IMR-90 (cell line): ENCODE measurements at regions not wholly inside any gene's neighbourhood (a gene's known extent, or its start where the extent isn't known, plus 50 kb on each side); places are given as distances from the start of the nearest gene placed in this dataset.

Source experiments
- ATAC-seq: fragments of 200-7000 bp; cut with Tn5 transposase; 2 replicates; pipeline ENCODE4 v1.9.1; 2020; ENCODE audit warnings: low read depth, mild to moderate bottlenecking, moderate library complexity
- BruUV-seq: library from RNA; stranded (reverse); fragments of 400-500 nt; replicated peaks from 2 replicates; lab custom pipeline; 2021; lab: Mats Ljungman, UMichigan
- CTCF ChIA-PET: fragments of 300-600 bp; formaldehyde crosslinking; extraction: SDS; loops from one replicate; lab custom pipeline; 2021; ENCODE audit warnings: antibody characterized with exemption; lab: Yijun Ruan, JAX
- POLR2A ChIA-PET: fragments of 300-600 bp; sonication (Branson Sonifier 250); formaldehyde crosslinking; loops from one replicate; lab custom pipeline; 2022; ENCODE audit warnings: antibody characterized with exemption; ENCODE audit not compliant: unreplicated experiment; lab: Charles Lee
- DNase-seq: peaks from one replicate; pipeline ENCODE4 v3.0.0; 2013
- H2AFZ ChIP-seq: replicated peaks from 2 replicates; pipeline ENCODE3; 2013; ENCODE audit warnings: low read length, mild to moderate bottlenecking; ENCODE audit not compliant: poor library complexity
- H2AK5ac ChIP-seq: 2 replicates; pipeline ENCODE4 v1.6.1; 2013; ENCODE audit warnings: low read depth, low read length, inconsistent platforms
- H2AK9ac ChIP-seq: replicated peaks from 2 replicates; pipeline ENCODE3; 2013; ENCODE audit warnings: mild to moderate bottlenecking, low read depth, low read length, moderate library complexity; ENCODE audit not compliant: poor library complexity
- H2BK120ac ChIP-seq: 2 replicates; pipeline ENCODE4 v1.6.1; 2013; ENCODE audit warnings: low read depth, low read length, inconsistent platforms
- H2BK15ac ChIP-seq: 3 replicates; pipeline ENCODE4 v1.6.1; 2013; ENCODE audit warnings: low read depth, low read length, inconsistent platforms
- H2BK20ac ChIP-seq: 2 replicates; pipeline ENCODE4 v1.6.1; 2013; ENCODE audit warnings: low read depth, mild to moderate bottlenecking, inconsistent platforms, low read length, moderate library complexity
- H2BK5ac ChIP-seq: 2 replicates; pipeline ENCODE4 v1.6.1; 2013; ENCODE audit warnings: mild to moderate bottlenecking, low read depth, low read length, inconsistent platforms; ENCODE audit not compliant: poor library complexity, severe bottlenecking
- H3K14ac ChIP-seq: replicated peaks from 2 replicates; pipeline ENCODE4 v1.6.1; 2013; ENCODE audit warnings: low read depth, low read length, inconsistent platforms
- H3K18ac ChIP-seq: 2 replicates; pipeline ENCODE4 v1.6.1; 2013; ENCODE audit warnings: low read depth, low read length, control low read depth
- H3K23ac ChIP-seq: 2 replicates; pipeline ENCODE4 v1.6.1; 2013; ENCODE audit warnings: low read depth, low read length, inconsistent platforms
- H3K27ac ChIP-seq: 2 replicates; pipeline ENCODE4 v1.5.1; 2013; ENCODE audit warnings: mild to moderate bottlenecking, control low read depth, low read length; ENCODE audit not compliant: insufficient read depth
- H3K27me3 ChIP-seq: 2 replicates; pipeline ENCODE4 v1.6.1; 2013; ENCODE audit warnings: low read length; ENCODE audit not compliant: control insufficient read depth, insufficient read depth
- H3K36me3 ChIP-seq: 2 replicates; pipeline ENCODE4 v1.6.1; 2013; ENCODE audit warnings: low read length, mixed read lengths; ENCODE audit not compliant: control insufficient read depth, insufficient read depth
- H3K4ac ChIP-seq: 2 replicates; pipeline ENCODE4 v1.6.1; 2013; ENCODE audit warnings: low read depth, low read length, inconsistent platforms
- H3K4me1 ChIP-seq: 2 replicates; pipeline ENCODE4 v1.6.1; 2013; ENCODE audit warnings: low read length, mixed read lengths; ENCODE audit not compliant: control insufficient read depth, insufficient read depth
- H3K4me2 ChIP-seq: 2 replicates; pipeline ENCODE4 v1.6.1; 2013; ENCODE audit warnings: low read depth, mild to moderate bottlenecking, control low read depth, low read length, moderate library complexity
- H3K4me3 ChIP-seq: 2 replicates; pipeline ENCODE4 v1.5.1; 2013; ENCODE audit warnings: low read depth, mild to moderate bottlenecking, control low read depth, low read length, moderate library complexity; ENCODE audit not compliant: insufficient read depth
- H3K56ac ChIP-seq: 2 replicates; pipeline ENCODE4 v1.6.1; 2013; ENCODE audit warnings: low read length, inconsistent platforms; ENCODE audit not compliant: insufficient read depth; ENCODE audit errors: extremely low read depth
- H3K79me1 ChIP-seq, 2 experiments: 2 replicates each; pipeline ENCODE4 v1.6.1; 2013; ENCODE audit warnings: low read length in 2 of 2, inconsistent platforms in 1 of 2, low read depth in 1 of 2
- H3K9ac ChIP-seq: 2 replicates; pipeline ENCODE4 v1.6.1; 2013; ENCODE audit warnings: low read depth, low read length, control low read depth
- H3K9me1 ChIP-seq: 2 replicates; pipeline ENCODE4 v1.6.1; 2013; ENCODE audit warnings: low read length, inconsistent platforms; ENCODE audit not compliant: insufficient read depth
- H3K9me3 ChIP-seq: 2 replicates; pipeline ENCODE4 v1.6.1; 2013; ENCODE audit warnings: low read length; ENCODE audit not compliant: control insufficient read depth, insufficient read depth
- H4K20me1 ChIP-seq: 2 replicates; pipeline ENCODE4 v1.6.1; 2013; ENCODE audit warnings: low read length, inconsistent platforms; ENCODE audit not compliant: insufficient read depth
- H4K5ac ChIP-seq: 2 replicates; pipeline ENCODE4 v1.6.1; 2013; ENCODE audit warnings: mild to moderate bottlenecking, low read depth, low read length, control low read depth
- H4K8ac ChIP-seq, 2 experiments: 2 replicates each; pipeline ENCODE4 v1.6.1; 2013; ENCODE audit warnings: low read depth in 2 of 2, low read length in 2 of 2, control low read depth in 1 of 2, inconsistent platforms in 1 of 2
- H4K91ac ChIP-seq: 2 replicates; pipeline ENCODE4 v1.6.1; 2013; ENCODE audit warnings: low read depth, low read length, inconsistent platforms; ENCODE audit not compliant: insufficient read depth
- BHLHE40 ChIP-seq: fragments of 150-350 bp; IDR thresholded peaks from 2 replicates; pipeline ENCODE4 v1.6.1; 2016; ENCODE audit warnings: mild to moderate bottlenecking, low read depth, low read length
- CEBPB ChIP-seq: IDR thresholded peaks from 2 replicates; pipeline ENCODE4 v1.6.1; 2012; ENCODE audit warnings: low read depth, low read length, improper control_type of control experiment
- ELK1 ChIP-seq: fragments of 150-350 bp; IDR thresholded peaks from 2 replicates; pipeline ENCODE4 v1.6.1; 2016; ENCODE audit warnings: low read depth, mild to moderate bottlenecking, low read length, moderate library complexity, borderline replicate concordance
- FOS ChIP-seq: fragments of 150-350 bp; IDR thresholded peaks from 2 replicates; pipeline ENCODE4 v1.6.1; 2016; ENCODE audit warnings: low read depth, low read length
- MAZ ChIP-seq: IDR thresholded peaks from 2 replicates; pipeline ENCODE4 v1.6.1; 2012; ENCODE audit warnings: low read depth, mild to moderate bottlenecking, low read length, improper control_type of control experiment, moderate library complexity, borderline replicate concordance
- NFE2L2 ChIP-seq: fragments of 150-350 bp; IDR thresholded peaks from 2 replicates; pipeline ENCODE4 v1.6.1; 2016; ENCODE audit warnings: low read depth, mild to moderate bottlenecking, low read length
- RFX5 ChIP-seq: IDR thresholded peaks from 2 replicates; pipeline ENCODE4 v1.8.0; 2012; ENCODE audit warnings: low read depth, mild to moderate bottlenecking, low read length, moderate library complexity
- USF2 ChIP-seq: fragments of 150-350 bp; IDR thresholded peaks from 2 replicates; pipeline ENCODE4 v1.6.1; 2017; ENCODE audit warnings: mild to moderate bottlenecking, antibody characterized with exemption, low read length, low read depth
- WGBS, 2 experiments: methylation state at CpG; one replicate each; pipeline versions ENCODE4 v1.1.5 to v1.1.7; 2013; ENCODE audit warnings: missing lambda C conversion rate in 2 of 2; ENCODE audit not compliant: insufficient read length in 1 of 2; ENCODE audit errors: extremely low coverage in 2 of 2; 5-methylcytosine and 5-hydroxymethylcytosine counted together
- dilution Hi-C: fragments of 300-500 bp; cut with HindIII; formaldehyde crosslinking; loops from one replicate; pipeline ENCODE4 v1.14.3; 2018; ENCODE audit warnings: low sequenced_read_pairs; ENCODE audit not compliant: unreplicated experiment
- in situ Hi-C: fragments of 300-500 bp; cut with MboI; formaldehyde crosslinking; loops from 3 replicates; pipeline ENCODE4 v1.14.3; 2019; ENCODE audit warnings: low sequenced_read_pairs, inconsistent platforms, mixed read lengths
- intact Hi-C: fragments of 100-400 bp; cut with micrococcal nuclease; formaldehyde crosslinking; loops from 2 replicates; pipeline ENCODE4 v1.10.0; 2022
- TF ChIP-seq, protein P1 (sequence below): conservative IDR thresholded peaks from 2 replicates; pipeline ENCODE4 v1.5.1; 2012; ENCODE audit warnings: mild to moderate bottlenecking, low read depth, low read length, improper control_type of control experiment

GRCh38 chr18:35837922-35838496 lies 134.5 kb upstream of the RMP24 start:
- Histone ChIP-seq H3K9me1 (no peaks in the 10 kb centered on the region), H2BK20ac (no peak overlapping the region), H2BK5ac (no peak overlapping the region), H3K56ac (no peak overlapping the region), H3K23ac (no peak overlapping the region), H3K4me2 (no peak overlapping the region), H3K14ac (no peak overlapping the region), H3K4me1 (no peaks in the 10 kb centered on the region), H2BK15ac (no peak overlapping the region), H2BK120ac (no peak overlapping the region), H3K4ac (no peak overlapping the region), H4K20me1 (no peaks in the 10 kb centered on the region), H3K27me3 (no peaks in the 10 kb centered on the region), H3K36me3 (no peaks in the 10 kb centered on the region), H2AK5ac (no peak overlapping the region), H2AK9ac (no peak overlapping the region), H2AFZ (no peak overlapping the region), H4K91ac (no peak overlapping the region), H3K27ac (no peak overlapping the region), H3K9me3 (no peaks in the 10 kb centered on the region), H3K9ac (no peak overlapping the region), H4K5ac (no peak overlapping the region), H3K4me3 (no peak overlapping the region), H3K18ac (no peak overlapping the region), H3K79me1 (no peaks in the 10 kb centered on the region), H4K8ac (no peak overlapping the region)
- WGBS, 2 experiments, result no CpG with 5 or more reads among the region's 5 CpGs
- DNase-seq, result no peak
- TF ChIP-seq BHLHE40 (no peak), FOS (no peak), NFE2L2 (no peak), CEBPB (no peak), USF2 (no peak), ELK1 (no peak), RFX5 (no peak), MAZ (no peak)
- TF ChIP-seq, protein P1, sequence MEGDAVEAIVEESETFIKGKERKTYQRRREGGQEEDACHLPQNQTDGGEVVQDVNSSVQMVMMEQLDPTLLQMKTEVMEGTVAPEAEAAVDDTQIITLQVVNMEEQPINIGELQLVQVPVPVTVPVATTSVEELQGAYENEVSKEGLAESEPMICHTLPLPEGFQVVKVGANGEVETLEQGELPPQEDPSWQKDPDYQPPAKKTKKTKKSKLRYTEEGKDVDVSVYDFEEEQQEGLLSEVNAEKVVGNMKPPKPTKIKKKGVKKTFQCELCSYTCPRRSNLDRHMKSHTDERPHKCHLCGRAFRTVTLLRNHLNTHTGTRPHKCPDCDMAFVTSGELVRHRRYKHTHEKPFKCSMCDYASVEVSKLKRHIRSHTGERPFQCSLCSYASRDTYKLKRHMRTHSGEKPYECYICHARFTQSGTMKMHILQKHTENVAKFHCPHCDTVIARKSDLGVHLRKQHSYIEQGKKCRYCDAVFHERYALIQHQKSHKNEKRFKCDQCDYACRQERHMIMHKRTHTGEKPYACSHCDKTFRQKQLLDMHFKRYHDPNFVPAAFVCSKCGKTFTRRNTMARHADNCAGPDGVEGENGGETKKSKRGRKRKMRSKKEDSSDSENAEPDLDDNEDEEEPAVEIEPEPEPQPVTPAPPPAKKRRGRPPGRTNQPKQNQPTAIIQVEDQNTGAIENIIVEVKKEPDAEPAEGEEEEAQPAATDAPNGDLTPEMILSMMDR, result no peak
- POLR2A ChIA-PET, result no interaction called here
- ATAC-seq, result no peak
- CTCF ChIA-PET, result no interaction called here
- intact Hi-C loops, result no loop called here
- BruUV-seq, result no TSS peak
- dilution Hi-C loops, result no loop called here
- in situ Hi-C loops, result no loop called here
